AG04450 (cell line): ENCODE measurements at regions not wholly inside any gene's neighbourhood (a gene's known extent, or its start where the extent isn't known, plus 50 kb on each side); places are given as distances from the start of the nearest gene placed in this dataset.

Experiments
- CTCF ChIA-PET: fragments of 300-600, 350-600 bp; formaldehyde crosslinking; extraction: SDS; loops from one replicate; lab custom pipeline; 2022; ENCODE audit warnings: antibody characterized with exemption, inconsistent platforms; lab: Charles Lee
- POLR2A ChIA-PET: fragments of 350-600 bp; formaldehyde crosslinking; extraction: SDS; loops from one replicate; lab custom pipeline; 2021; ENCODE audit warnings: antibody characterized with exemption, inconsistent platforms; lab: Yijun Ruan, JAX
- DNase-seq: peaks from one replicate; pipeline ENCODE4 v3.0.0-alpha.2; 2011; ENCODE audit warnings: low read depth, low spot score
- H3K27ac ChIP-seq: one replicate; pipeline ENCODE4 v1.5.1; 2012; ENCODE audit warnings: low read depth, low read length, control low read depth
- H3K27me3 ChIP-seq: one replicate; pipeline ENCODE4 v1.6.0; 2012; ENCODE audit warnings: low read length; ENCODE audit not compliant: control insufficient read depth, insufficient read depth
- H3K4me3 ChIP-seq: 2 replicates; pipeline ENCODE4 v1.5.1; 2011; ENCODE audit warnings: mild to moderate bottlenecking, low read depth, low read length, control low read depth
- H3K9me3 ChIP-seq: 2 replicates; pipeline ENCODE4 v1.5.1; 2012; ENCODE audit warnings: low read length; ENCODE audit not compliant: control insufficient read depth, insufficient read depth
- TF ChIP-seq, protein P1 (sequence below): IDR thresholded peaks from 2 replicates; pipeline ENCODE4 v1.5.1; 2011; ENCODE audit warnings: low read depth, low read length, control low read depth, inconsistent platforms

DNA sequence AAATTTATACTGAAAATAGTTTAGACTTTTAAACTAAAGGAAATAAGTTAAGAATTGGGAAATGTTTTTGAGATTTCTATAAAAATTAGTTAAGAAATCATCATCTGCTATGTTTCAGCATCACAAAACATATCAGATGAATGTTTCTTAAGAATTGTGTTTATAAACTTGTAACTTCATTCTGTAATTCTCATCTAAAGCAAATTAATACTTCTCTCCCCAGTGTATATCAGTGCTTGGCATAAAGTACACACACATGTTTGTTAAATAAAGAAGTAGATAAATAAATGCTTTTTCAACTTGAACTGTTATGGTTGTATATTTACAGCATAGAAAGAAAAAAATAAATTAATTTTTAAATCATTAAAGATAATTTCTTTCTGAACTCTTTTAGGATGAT is 245.9 kb upstream of the SLITRK3 start:
- TF ChIP-seq, protein P1, sequence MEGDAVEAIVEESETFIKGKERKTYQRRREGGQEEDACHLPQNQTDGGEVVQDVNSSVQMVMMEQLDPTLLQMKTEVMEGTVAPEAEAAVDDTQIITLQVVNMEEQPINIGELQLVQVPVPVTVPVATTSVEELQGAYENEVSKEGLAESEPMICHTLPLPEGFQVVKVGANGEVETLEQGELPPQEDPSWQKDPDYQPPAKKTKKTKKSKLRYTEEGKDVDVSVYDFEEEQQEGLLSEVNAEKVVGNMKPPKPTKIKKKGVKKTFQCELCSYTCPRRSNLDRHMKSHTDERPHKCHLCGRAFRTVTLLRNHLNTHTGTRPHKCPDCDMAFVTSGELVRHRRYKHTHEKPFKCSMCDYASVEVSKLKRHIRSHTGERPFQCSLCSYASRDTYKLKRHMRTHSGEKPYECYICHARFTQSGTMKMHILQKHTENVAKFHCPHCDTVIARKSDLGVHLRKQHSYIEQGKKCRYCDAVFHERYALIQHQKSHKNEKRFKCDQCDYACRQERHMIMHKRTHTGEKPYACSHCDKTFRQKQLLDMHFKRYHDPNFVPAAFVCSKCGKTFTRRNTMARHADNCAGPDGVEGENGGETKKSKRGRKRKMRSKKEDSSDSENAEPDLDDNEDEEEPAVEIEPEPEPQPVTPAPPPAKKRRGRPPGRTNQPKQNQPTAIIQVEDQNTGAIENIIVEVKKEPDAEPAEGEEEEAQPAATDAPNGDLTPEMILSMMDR: no peak
- DNase-seq: no peak
- Histone ChIP-seq H3K4me3 (no peak overlapping the region), H3K9me3 (no peaks in the 10 kb centered on the region), H3K27ac (no peak overlapping the region), H3K27me3 (no peaks in the 10 kb centered on the region)
- POLR2A ChIA-PET: no interaction called here
- CTCF ChIA-PET: no interaction called here

DNA sequence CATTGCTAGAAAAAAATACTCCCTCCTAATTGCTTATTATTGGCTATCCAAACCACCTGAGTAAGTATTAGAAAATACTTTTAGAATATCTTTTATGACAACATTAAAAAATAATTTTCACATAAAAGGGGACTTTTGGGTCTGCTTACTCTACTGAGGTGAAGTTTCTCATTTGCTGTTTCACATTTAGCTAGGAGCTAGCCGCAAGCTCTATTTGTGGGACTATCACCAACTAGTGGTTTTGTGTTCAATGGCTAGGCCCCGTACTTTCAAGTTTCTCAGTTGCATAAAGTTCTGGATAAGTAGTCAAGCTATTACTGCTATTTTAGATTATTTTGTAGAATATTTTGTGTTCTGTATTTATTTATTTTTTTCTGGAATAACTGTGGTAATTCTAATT is 244.2 kb upstream of the SLITRK3 start:
- POLR2A ChIA-PET: no interaction called here
- Histone ChIP-seq H3K4me3 (no peak overlapping the region), H3K9me3 (no peaks in the 10 kb centered on the region), H3K27ac (no peak overlapping the region), H3K27me3 (no peaks in the 10 kb centered on the region)
- no peak for DNase-seq
- TF ChIP-seq, protein P1: no peak
- CTCF ChIA-PET: no interaction called here

DNA sequence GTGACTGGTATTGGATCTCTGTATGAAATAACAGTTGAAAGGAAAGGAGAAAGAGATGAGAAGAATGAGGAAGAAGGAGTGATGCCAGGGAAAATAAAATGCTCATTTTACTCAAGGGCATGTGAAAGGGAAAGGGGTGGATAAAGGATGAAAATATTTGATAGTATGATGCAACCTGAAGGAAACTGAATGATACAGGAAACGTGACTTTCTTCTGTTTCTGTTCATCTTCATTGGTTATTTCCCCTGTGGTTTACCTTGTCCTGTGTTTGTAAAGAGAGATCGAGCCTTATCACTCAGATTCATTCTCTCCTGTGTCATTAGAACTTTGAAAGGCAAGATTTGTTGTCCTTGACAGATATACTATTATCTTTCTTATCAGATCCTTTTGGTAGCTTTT is 243.6 kb upstream of the SLITRK3 start:
- DNase-seq: no peak
- H3K4me3 ChIP-seq: no peak overlapping the region
- no peaks in the 10 kb centered on the region for H3K9me3 ChIP-seq
- no peak overlapping the region for H3K27ac ChIP-seq
- TF ChIP-seq, protein P1: no peak
- ChIA-PET POLR2A (no interaction called here), CTCF (no interaction called here)
- H3K27me3 ChIP-seq: no peaks in the 10 kb centered on the region

DNA sequence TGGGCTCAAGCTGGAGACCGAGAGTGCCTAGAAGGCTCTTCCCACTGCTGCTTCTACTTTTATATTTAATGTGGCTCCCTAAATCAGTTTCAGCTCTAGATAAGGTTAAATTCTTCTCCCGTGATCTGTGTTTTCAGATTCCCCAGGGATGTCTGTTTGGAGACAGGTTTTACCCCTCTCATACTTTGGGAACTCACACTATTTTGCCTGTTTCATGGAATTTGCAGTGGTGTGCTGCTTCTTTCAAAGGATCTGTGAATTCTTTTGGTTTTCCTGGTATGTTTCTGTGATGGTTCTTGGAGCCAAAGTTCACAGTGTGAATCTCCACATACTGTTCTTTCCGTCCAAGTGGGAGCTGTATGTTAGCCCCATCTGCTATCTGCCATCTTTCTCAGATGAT is 238.3 kb upstream of the SLITRK3 start:
- no peaks in the 10 kb centered on the region for H3K27me3 ChIP-seq
- H3K9me3 ChIP-seq: no peaks in the 10 kb centered on the region
- ChIA-PET CTCF (no interaction called here), POLR2A (no interaction called here)
- no peak overlapping the region for H3K27ac ChIP-seq
- no peak overlapping the region for H3K4me3 ChIP-seq
- no peak for DNase-seq
- TF ChIP-seq, protein P1: no peak

DNA sequence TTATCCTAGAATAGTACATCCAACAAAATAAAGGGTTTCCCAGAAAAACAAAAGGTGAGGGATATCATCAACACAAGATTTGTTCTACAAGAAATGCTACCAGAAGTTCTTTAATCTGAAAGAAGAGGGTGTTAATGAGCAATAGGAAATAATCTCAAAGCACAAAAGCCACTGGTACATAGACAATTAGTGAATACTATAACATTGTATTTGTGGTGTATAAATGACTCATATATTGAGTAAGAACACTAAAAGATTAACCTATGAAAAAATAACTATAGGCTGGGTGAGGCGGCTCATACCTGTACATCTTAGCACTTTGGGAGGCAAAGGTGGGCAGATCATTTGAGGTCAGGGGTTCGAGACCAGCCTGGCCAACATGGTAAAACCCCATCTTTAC is 210.2 kb upstream of the SLITRK3 start:
- DNase-seq: no peak
- POLR2A ChIA-PET: no interaction called here
- TF ChIP-seq, protein P1: no peak
- Histone ChIP-seq H3K9me3 (no peaks in the 10 kb centered on the region), H3K4me3 (no peak overlapping the region), H3K27me3 (no peaks in the 10 kb centered on the region), H3K27ac (no peak overlapping the region)
- CTCF ChIA-PET: no interaction called here
